Mesendoderm (in vitro differentiated cells): ENCODE measurements at regions not wholly inside any gene's neighbourhood (a gene's known extent, or its start where the extent isn't known, plus 50 kb on each side); places are given as distances from the start of the nearest gene placed in this dataset.
A peak's percentile ranks its signal among the peaks of the same experiment; 100 is the strongest.
"Not testable (repeated sequence)": the region's sequence is repeated elsewhere in the genome, so short reads cannot be mapped to it uniquely, and the experiment has no call there.

Source experiments
- DNase-seq: peaks from one replicate; pipeline ENCODE4 v3.0.0; 2013
- H2AK5ac ChIP-seq: 2 replicates; pipeline ENCODE4 v1.6.1; 2013; ENCODE audit warnings: low read length, inconsistent platforms
- H2BK120ac ChIP-seq: 2 replicates; pipeline ENCODE4 v1.6.1; 2013; ENCODE audit warnings: low read depth, mild to moderate bottlenecking, low read length, moderate library complexity, mixed read lengths
- H2BK15ac ChIP-seq: replicated peaks from 2 replicates; pipeline ENCODE4 v1.6.1; 2013; ENCODE audit warnings: low read depth, mild to moderate bottlenecking, moderate library complexity
- H2BK5ac ChIP-seq: 2 replicates; pipeline ENCODE4 v1.6.1; 2013; ENCODE audit warnings: low read length, inconsistent platforms
- H3K18ac ChIP-seq: 2 replicates; pipeline ENCODE4 v1.6.1; 2013; ENCODE audit warnings: mild to moderate bottlenecking, low read length, mixed read lengths
- H3K23ac ChIP-seq: one replicate; pipeline ENCODE4 v1.6.1; 2013; ENCODE audit warnings: low read length
- H3K27ac ChIP-seq: 2 replicates; pipeline ENCODE4 v1.5.1; 2013; ENCODE audit warnings: low read depth, mild to moderate bottlenecking, inconsistent platforms, low read length, moderate library complexity
- H3K27me3 ChIP-seq: 2 replicates; pipeline ENCODE4 v1.6.1; 2013; ENCODE audit warnings: low read length, control low read depth, mild to moderate bottlenecking, inconsistent platforms; ENCODE audit not compliant: insufficient read depth, poor library complexity
- H3K36me3 ChIP-seq: 2 replicates; pipeline ENCODE4 v1.6.1; 2013; ENCODE audit warnings: low read length, inconsistent platforms; ENCODE audit not compliant: control insufficient read depth, insufficient read depth
- H3K4ac ChIP-seq: one replicate; pipeline ENCODE4 v1.6.1; 2013; ENCODE audit warnings: low read depth, mild to moderate bottlenecking, low read length, moderate library complexity
- H3K4me1 ChIP-seq: 2 replicates; pipeline ENCODE4 v1.6.1; 2013; ENCODE audit warnings: low read depth, low read length, inconsistent platforms; ENCODE audit not compliant: control insufficient read depth
- H3K4me2 ChIP-seq: 2 replicates; pipeline ENCODE4 v1.6.1; 2013; ENCODE audit warnings: low read length
- H3K4me3 ChIP-seq: 2 replicates; pipeline ENCODE4 v1.5.1; 2013; ENCODE audit warnings: mild to moderate bottlenecking, low read length
- H3K56ac ChIP-seq: one replicate; pipeline ENCODE4 v1.6.1; 2013; ENCODE audit warnings: low read length
- H3K79me1 ChIP-seq: 2 replicates; pipeline ENCODE4 v1.6.1; 2013; ENCODE audit warnings: low read length, inconsistent platforms
- H3K79me2 ChIP-seq: 2 replicates; pipeline ENCODE4 v1.6.1; 2013; ENCODE audit warnings: mild to moderate bottlenecking, low read length; ENCODE audit not compliant: control insufficient read depth, insufficient read depth
- H3K9ac ChIP-seq: 2 replicates; pipeline ENCODE4 v1.6.1; 2013; ENCODE audit warnings: low read length, inconsistent platforms
- H4K5ac ChIP-seq: one replicate; pipeline ENCODE4 v1.6.1; 2013; ENCODE audit warnings: low read length
- H4K8ac ChIP-seq: one replicate; pipeline ENCODE4 v1.6.1; 2013; ENCODE audit warnings: low read depth, mild to moderate bottlenecking, control low read depth, low read length, moderate library complexity
- WGBS: extraction: QIAGEN DNeasy Blood & Tissue Kit; methylation state at CpG from one replicate; pipeline ENCODE4 v1.1.7; 2013; ENCODE audit warnings: low lambda C conversion rate, missing lambda C conversion rate; ENCODE audit not compliant: insufficient coverage; ENCODE audit errors: extremely low coverage; 5-methylcytosine and 5-hydroxymethylcytosine counted together

- H3K23ac ChIP-seq: no peak overlapping the region
- H3K4me2 ChIP-seq: no peak overlapping the region
Observed at GRCh38 chr6:159541296-159541695, 151.7 kb downstream of the SOD2 start.

GRCh38 chr6:159540883-159541282, 152.2 kb downstream of the SOD2 start:
- no peak for DNase-seq
- H4K5ac ChIP-seq: no peak overlapping the region
- H3K56ac ChIP-seq: no peak overlapping the region
- H3K27ac ChIP-seq: no peak overlapping the region
- H3K4me3 ChIP-seq: no peak overlapping the region
- no peaks in the 10 kb centered on the region for H3K27me3 ChIP-seq
- no peak overlapping the region for H2BK15ac ChIP-seq
- no peak overlapping the region for H4K8ac ChIP-seq
- H3K4me1 ChIP-seq: no peaks in the 10 kb centered on the region
- H3K4ac ChIP-seq: no peak overlapping the region
- no peak overlapping the region for H2BK120ac ChIP-seq
- H3K36me3 ChIP-seq: no peaks in the 10 kb centered on the region
- no peak overlapping the region for H3K18ac ChIP-seq
- H3K79me2 ChIP-seq: no peaks in the 10 kb centered on the region
- H2BK5ac ChIP-seq: no peak overlapping the region
- no peak overlapping the region for H3K4me2 ChIP-seq
- no peak overlapping the region for H3K9ac ChIP-seq
- no peak overlapping the region for H3K23ac ChIP-seq
- no CpG with 5 or more reads among the region's 6 CpGs for WGBS
- no peak overlapping the region for H2AK5ac ChIP-seq
- H3K79me1 ChIP-seq: no peaks in the 10 kb centered on the region

More at GRCh38 chr6:159541296-159541695, 151.7 kb downstream of the SOD2 start:
- no CpG with 5 or more reads among the region's 2 CpGs for WGBS
- no peaks in the 10 kb centered on the region for H3K4me1 ChIP-seq
- H2BK15ac ChIP-seq: no peak overlapping the region
- no peaks in the 10 kb centered on the region for H3K79me1 ChIP-seq
- no peak overlapping the region for H3K18ac ChIP-seq
- no peak overlapping the region for H3K27ac ChIP-seq
- no peaks in the 10 kb centered on the region for H3K27me3 ChIP-seq
- no peak overlapping the region for H2BK120ac ChIP-seq
- no peak overlapping the region for H2BK5ac ChIP-seq
- H4K5ac ChIP-seq: no peak overlapping the region
- no peak overlapping the region for H3K4ac ChIP-seq
- no peak overlapping the region for H3K56ac ChIP-seq
- H2AK5ac ChIP-seq: no peak overlapping the region
- no peak overlapping the region for H3K4me3 ChIP-seq
- H4K8ac ChIP-seq: no peak overlapping the region
- no peaks in the 10 kb centered on the region for H3K36me3 ChIP-seq
- H3K79me2 ChIP-seq: no peaks in the 10 kb centered on the region
- no peak for DNase-seq
- no peak overlapping the region for H3K9ac ChIP-seq

- Histone ChIP-seq H2AK5ac (no peak overlapping the region), H3K56ac (no peak overlapping the region), H3K79me2 (no peaks in the 10 kb centered on the region), H2BK120ac (no peak overlapping the region), H3K4me2 (no peak overlapping the region), H4K8ac (no peak overlapping the region), H3K36me3 (no peaks in the 10 kb centered on the region), H3K27me3 (no peaks in the 10 kb centered on the region), H3K4me1 (no peaks in the 10 kb centered on the region), H3K79me1 (no peaks in the 10 kb centered on the region), H3K23ac (no peak overlapping the region), H3K18ac (no peak overlapping the region), H3K9ac (no peak overlapping the region), H3K4me3 (no peak overlapping the region), H3K4ac (no peak overlapping the region), H2BK5ac (no peak overlapping the region), H4K5ac (no peak overlapping the region), H3K27ac (no peak overlapping the region), H2BK15ac (no peak overlapping the region)
- WGBS: no CpG with 5 or more reads among the region's 12 CpGs
- DNase-seq: peak; percentile 80
Observed at GRCh38 chr6:159540152-159540551, 152.9 kb downstream of the SOD2 start.

GRCh38 chr6:159538031-159538430, 155.0 kb downstream of the SOD2 start:
- H3K4me2 ChIP-seq, H2BK120ac ChIP-seq, DNase-seq, H2AK5ac ChIP-seq, H3K79me2 ChIP-seq, H3K79me1 ChIP-seq, H3K56ac ChIP-seq, H3K4ac ChIP-seq, H4K8ac ChIP-seq, H4K5ac ChIP-seq, H3K27me3 ChIP-seq, H3K4me1 ChIP-seq, H3K36me3 ChIP-seq, H3K23ac ChIP-seq, H3K4me3 ChIP-seq, H3K9ac ChIP-seq, H2BK15ac ChIP-seq, H2BK5ac ChIP-seq, H3K18ac ChIP-seq, H3K27ac ChIP-seq: not testable (repeated sequence)
- no CpG with 5 or more reads among the region's 1 CpG for WGBS

- Histone ChIP-seq H3K9ac (no peak overlapping the region), H3K79me2 (no peaks in the 10 kb centered on the region), H4K8ac (no peak overlapping the region), H2BK5ac (no peak overlapping the region), H3K4me2 (no peak overlapping the region), H2AK5ac (no peak overlapping the region), H3K27me3 (no peaks in the 10 kb centered on the region), H3K27ac (no peak overlapping the region), H3K79me1 (no peaks in the 10 kb centered on the region), H3K23ac (no peak overlapping the region), H4K5ac (no peak overlapping the region), H2BK15ac (no peak overlapping the region), H3K4me3 (no peak overlapping the region), H3K4ac (no peak overlapping the region), H3K4me1 (no peaks in the 10 kb centered on the region), H2BK120ac (no peak overlapping the region), H3K18ac (no peak overlapping the region), H3K36me3 (no peaks in the 10 kb centered on the region), H3K56ac (no peak overlapping the region)
- no peak for DNase-seq
- WGBS: no CpG with 5 or more reads among the region's 9 CpGs
Observed at GRCh38 chr6:159535656-159536350, 157.2 kb downstream of the SOD2 start.

- Histone ChIP-seq H3K56ac (no peak overlapping the region), H3K4me3 (no peak overlapping the region), H3K9ac (no peak overlapping the region), H2AK5ac (no peak overlapping the region), H3K79me2 (no peaks in the 10 kb centered on the region), H3K4me2 (no peak overlapping the region), H4K5ac (no peak overlapping the region), H3K36me3 (no peaks in the 10 kb centered on the region), H4K8ac (no peak overlapping the region), H3K23ac (no peak overlapping the region), H2BK120ac (no peak overlapping the region), H2BK5ac (no peak overlapping the region), H3K79me1 (no peaks in the 10 kb centered on the region), H3K27ac (no peak overlapping the region), H3K4me1 (no peaks in the 10 kb centered on the region), H3K4ac (no peak overlapping the region), H3K27me3 (no peaks in the 10 kb centered on the region), H3K18ac (no peak overlapping the region), H2BK15ac (no peak overlapping the region)
- DNase-seq: no peak
- no CpG with 5 or more reads among the region's 6 CpGs for WGBS
Observed at GRCh38 chr6:159533568-159533967, 159.5 kb downstream of the SOD2 start.
